ENCODE measurements at regions not wholly inside any gene's neighbourhood (a gene's known extent, or its start where the extent isn't known, plus 50 kb on each side); places are given as distances from the start of the nearest gene placed in this dataset.

DNA sequence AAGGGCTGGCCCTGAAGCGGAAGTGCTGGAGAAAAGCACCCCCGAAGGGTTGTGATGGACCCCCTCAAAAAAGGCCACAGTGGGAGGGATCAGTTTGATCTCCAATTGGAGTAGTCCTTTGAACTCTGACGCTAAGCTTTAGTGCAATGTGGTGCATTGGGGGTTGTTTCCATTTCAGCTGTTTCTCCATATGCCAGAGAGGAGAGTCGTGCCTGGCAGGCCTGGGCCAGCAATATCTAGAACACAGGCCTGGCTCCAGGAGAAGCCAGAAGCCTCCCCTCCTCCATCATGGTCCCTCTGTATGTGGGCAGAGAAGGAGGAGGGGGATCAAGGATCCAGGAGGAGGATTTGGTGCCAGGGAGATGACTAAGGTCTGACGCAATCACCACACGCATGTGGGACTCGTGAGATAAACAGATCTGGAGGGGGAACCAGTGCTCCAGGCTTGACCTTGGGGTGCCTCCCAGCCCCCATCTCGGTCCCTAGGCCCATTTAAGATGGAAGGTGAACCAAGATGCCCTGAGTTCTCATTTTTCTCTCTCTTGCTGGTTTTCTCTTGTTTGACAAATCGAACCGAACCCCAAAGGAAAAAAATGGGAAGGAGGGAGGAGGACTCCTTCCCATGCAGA is 517.4 kb upstream of the JARID2 start:
- no peak for DNase-seq

DNA sequence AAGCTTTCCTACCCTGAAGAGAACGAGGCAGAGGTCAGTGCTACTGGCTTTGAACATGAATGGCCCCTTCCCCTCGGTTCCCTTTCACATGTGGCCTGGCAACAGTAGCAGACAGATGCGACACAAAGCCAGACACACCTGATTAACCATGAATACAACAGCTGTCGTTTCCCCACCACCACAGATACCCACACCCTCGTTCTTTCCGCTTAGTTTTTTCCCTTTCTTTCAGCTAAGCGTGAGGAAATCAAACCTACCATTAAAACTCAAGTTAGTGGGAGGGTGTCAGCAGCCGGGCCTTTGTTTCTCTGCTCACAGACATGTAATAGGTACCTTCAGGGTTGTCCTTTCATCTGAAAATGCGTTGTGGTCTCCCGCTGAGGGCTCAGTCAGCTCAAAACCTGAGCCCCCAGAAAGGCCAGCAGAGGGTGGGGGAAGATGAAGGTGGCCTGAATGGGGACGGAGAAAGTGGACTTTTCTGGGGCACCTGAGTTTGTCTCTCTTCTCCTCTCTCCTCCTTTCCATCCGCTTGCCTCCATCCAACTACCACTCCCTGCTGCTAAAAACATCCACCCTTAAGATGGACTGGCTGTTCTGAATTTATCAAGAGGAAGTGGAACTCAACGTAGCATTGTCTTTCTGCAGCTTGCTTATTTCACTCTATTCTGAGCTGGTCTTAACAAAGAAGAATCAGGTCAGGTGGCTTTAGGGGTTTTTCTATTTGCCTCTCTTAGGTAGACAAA is 516.6 kb upstream of the JARID2 start:
- DNase-seq, result no peak

DNA sequence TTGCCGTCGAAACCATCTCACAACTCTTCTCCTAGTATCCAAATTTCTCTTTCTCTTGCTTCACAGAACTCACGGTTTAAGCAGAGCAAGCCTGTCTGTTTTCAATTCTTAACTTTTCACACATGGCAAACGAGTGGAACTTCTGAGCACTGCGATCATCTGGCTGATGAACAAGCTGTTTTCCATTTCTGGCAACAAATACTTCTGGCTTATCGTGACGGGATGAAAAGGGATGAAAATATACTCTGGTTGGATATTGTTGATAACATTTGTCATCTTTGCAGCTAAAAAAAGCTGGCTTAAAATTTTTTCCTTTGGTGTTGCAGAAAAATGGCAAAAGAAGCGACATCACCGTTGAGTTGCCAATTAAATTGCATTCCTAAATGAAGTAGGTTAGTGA is 515.2 kb upstream of the JARID2 start:
- no peak for DNase-seq

DNA sequence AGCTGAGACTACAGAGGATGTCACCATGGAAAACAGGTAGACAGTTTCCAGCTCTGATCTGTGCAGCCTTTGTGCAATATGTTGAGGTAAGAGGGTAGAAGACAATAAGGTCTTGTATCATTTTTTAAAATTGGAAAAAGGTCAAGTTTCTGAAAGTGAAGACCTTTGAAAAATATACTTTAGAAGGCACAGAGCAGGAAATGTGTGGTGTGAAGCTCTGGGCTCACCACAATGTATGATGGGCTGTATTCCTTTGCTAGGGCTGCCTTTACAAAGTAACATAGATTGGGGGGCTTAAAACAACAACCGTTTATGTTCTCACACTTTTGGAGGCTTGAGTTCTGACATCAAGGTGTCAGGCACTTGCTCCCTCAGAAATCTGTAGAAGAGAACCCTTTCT is 514.3 kb upstream of the JARID2 start:
- no peak for DNase-seq

DNA sequence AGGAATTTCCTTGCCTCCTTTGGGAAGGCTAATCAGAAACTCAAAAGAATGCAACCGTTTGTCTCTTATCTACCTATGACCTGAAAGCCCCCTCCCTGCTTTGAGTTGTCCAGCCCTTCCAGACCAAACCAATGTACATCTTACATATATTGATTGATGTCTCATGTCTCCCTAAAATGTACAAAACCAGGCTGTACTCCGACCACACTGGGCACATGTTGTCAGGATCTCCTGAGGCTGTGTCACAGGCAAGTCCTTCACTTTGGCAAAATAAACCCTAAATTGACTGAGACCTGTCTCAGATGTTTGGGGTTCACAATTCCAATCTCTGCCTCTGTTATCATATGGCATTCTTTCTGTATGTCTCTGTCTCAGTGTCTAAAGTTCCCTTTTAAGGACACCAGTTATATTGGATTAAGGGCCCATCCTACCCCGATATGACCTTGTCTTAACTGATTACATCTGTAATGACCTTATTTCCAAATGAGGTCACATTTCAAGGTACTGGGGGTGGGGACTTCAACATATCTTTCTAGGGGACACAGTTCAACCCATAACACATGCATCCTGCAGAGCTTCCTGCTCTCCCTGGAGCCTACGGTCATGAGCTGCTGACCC is 513.5 kb upstream of the JARID2 start:
- no peak for DNase-seq

DNA sequence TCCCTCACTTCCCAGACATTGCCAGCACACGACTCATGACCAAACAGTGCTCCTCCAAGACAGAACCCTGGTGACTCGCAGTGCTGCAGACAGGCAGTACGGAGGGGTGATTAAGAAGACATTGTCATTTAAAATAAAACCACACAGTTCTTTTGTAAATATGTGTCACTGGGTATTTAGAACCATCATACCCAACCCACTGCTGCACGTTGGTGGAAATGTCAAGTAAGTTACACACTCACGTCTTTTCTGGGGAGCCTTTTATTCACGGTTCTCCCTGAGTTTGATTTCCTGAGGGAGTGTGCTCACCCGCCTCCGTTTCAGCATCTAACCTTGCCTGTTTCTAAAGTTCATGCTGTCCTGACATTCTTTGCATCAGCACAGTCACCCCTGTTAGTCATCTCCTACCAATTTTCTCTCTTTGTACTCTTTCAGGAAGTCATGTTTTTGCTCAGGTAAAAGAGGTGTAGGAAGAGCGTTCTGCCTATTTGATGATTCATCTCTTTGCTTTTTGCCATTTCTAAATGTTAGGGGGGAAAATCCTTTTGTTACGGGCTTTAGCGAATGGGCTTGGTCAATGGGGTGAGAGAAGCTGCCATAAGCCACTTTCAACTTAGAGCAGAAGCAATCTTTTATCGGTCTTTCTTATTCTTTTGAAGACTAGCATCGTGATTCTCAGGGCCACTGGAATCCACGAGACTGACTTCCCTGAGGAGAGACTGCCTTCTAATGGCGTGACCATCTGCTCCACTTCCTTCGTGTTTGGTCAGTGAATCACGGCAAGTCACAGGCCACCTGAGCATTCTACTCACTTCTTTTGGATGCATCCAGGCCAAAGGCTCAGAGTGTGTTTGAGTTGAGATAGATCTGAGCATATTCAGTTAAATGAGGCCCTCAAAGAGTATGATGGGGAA is 512.8 kb upstream of the JARID2 start:
- DNase-seq, result no peak

DNA sequence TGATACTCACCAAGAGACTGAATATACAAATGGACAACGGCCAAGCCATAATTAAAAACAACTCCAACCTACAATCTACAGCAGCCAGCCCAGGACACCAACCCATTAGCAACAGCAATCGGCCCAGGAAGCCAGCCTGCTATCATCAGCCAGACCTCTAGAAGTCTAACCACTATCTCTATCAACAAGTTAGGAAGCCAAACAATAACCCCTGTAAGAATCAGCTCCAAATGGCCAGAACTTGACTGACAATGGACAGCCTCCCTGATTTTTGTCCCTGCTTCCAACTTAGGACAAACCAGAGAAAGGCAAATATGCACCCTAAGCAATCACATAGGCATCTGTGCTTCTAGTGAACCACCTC is 511.8 kb upstream of the JARID2 start:
- DNase-seq, result no peak

DNA sequence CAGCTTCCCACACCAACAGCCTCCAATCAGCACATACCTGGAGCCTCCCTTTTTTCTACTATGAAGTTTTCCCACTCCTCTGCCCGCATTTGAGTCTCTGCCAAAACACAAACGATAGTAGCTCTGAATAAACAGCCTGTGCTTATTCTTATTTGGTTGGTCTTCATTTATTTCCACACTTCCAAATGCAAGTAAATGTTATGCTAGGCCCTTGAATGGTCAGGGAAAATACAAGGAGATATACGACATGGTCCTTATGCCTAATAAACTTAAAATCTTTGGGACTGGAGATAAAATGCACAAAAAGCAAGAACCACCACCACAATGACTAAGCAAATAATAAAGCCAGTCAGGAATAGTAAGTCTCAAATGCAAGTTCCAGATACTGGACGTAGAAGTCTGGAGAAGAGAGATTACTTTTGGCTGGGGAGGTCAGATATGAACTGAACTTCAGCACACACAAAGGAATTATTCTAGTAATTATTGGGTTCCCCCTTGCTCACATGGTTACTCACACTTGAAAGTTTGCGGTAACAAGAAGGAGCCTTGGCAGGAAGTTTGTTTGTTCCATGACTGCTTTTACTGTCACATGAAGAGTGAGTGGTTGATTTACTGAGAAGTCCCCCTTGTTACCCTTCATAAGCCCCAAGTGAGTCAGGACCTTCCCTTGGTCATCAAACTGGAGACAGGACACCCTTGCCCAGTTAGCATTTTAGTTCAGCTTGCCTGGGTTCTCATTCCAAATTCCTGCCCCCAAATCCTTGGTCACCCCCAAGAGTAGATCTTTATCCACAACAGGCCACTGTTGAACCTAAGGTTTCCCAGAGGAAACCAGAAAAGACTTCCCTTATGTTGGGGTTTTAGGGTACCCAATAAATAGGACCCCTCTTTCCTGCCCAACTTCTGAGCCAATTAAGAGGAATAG is 511.2 kb upstream of the JARID2 start:
- DNase-seq, result peak; percentile 48

DNA sequence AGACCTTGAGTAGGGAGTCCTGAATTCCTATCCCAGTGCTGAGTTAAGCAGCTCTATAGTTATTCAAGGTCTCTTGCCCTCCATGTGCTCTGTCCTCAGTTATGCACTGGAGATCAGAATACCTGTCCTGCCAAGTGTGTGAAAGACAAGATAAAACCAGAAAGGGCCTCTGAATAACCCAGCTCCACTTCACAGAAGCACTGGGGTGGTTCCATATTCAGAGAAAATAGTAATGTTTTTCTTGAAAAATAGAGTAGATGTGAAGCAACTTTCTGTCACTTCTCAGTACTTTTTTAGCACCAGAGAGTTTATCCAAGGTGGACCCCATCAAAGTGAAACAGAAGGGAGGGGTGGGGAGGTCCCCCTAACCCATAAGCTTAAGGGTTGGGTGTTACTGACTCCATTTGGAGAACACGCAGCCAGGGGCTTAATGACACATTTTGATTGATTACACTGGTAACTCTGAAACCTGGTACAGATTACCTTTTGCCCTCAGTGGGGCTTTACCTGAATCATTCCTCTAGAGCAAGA is 509.8 kb upstream of the JARID2 start:
- no peak for DNase-seq

DNA sequence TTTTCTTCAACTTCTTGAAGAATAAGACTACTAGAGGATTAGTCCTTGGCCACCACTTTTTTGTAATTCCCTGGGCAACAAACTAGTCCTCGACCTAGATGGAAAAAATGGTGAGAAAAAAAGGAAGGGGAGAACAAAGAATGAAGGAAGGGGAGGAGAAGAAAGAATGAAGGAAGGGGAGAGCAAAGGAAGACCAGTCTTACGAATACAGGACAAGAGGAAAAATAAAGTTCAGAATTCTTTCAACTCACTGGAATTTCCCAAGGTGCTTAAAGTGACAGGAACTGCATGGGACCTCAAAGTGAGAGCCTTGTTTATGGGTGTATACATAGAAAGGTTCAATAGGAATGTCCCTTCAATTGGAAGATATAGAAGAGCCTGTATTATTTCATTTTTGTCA is 509.3 kb upstream of the JARID2 start:
- no peak for DNase-seq

DNA sequence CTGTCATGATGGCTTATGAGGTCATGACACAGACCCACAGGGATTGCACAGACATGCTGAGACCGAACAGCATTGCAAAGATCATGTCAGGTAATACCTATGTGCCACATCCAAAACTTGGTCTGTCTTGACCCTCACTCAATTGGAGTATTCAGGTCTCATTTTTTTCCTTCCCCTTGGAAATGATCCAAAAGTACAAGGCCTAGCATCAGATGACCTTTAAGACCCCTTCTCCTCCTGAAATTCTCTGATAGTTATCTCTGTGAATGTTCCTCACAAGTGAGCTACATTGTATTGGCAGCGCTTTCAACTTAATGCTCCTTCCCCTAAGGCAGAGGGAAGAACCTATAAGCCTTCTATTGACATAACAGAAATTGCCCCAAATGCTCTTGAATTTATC is 507.4 kb upstream of the JARID2 start:
- DNase-seq, result no peak

DNA sequence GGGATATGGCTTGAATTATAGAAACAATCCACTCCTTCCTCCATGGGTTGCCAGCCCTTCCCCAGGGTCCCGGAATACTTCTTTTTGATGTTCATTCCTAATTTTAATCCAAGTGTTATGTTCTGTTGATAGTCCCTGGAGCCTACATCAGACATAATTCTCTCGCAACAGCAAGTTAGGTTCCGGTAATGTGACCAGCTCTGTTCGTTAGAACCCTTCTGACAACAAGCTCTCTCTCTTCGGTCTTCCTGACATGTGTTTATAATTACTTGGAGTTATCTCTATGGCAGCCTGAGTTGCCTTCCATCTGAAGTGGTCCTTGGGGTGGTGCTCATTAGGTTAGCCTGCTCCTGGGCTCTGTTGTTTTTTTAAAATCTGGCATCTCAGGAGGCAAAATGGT is 506.9 kb upstream of the JARID2 start:
- no peak for DNase-seq

DNA sequence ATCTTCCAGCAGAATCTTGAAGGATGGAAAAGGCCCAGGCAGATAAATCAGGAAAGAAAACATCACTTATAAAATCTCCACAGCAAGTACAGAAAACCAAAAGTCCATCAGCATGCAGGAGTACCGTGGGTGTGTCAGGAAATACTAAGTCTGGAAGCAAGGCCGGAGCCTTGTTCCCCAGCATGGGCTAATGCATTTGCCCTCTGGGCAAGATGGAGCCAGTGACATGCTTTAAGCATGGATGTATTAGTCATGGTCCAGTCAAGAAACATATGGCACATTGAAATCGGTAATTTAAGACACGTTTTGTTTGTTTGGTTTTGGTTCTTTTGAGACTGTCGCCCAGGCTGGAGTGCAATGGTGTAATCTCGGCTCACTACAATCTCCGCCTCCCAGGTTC is 506.0 kb upstream of the JARID2 start:
- DNase-seq, result no peak

DNA sequence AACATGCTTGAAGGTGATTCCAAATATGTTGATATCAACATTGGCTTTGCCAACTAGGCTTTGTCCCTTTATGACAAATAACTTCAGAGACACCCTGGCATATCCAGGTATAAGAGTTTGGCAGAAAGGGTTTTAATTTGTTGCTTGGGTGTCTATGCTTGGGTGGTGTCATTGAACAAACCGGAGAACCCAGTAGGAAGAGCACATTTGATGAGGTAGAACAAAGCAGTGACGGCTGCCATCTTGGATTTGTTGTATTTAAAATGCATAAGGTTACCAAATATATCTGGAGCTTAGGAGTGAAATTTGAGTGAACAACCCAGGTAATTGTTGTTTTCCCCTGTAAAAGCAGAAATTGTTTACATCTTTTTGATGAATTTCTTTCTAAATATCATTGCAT is 503.7 kb upstream of the JARID2 start:
- DNase-seq, result no peak

DNA sequence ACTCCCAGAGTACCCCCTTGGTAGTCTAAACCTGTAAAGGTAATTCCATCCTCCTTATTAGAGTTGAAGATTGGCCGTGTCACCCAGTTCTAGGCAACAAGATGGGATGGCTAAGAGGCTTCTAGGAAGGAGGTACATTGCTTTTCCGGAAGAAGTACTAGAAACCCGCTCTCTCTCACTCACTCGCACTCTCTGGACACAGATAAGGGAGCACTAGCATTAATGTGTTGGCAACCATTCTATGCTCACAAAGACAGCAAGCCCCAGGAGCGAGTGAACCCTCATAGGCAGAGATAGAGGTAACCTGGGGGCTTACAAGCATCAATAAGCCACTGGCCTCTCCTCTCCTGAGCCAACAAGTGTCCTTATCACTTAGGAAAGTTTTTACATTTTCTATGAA is 503.2 kb upstream of the JARID2 start:
- no peak for DNase-seq

DNA sequence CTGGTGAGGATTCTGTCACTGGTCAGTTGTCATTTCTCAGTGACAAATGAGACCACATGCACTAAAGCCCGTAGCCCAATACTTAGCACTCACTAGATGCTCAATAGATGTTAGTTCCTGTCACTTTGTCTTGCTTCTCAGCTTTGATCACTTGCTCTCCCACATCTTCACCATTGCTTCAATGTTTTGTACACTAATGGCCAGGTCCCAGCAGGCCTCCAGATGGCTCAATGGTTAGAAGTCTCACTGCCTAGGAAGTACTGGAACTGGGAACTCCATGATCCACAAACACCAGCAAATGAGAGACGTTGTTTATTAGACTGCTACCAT is 502.8 kb upstream of the JARID2 start:
- no peak for DNase-seq

DNA sequence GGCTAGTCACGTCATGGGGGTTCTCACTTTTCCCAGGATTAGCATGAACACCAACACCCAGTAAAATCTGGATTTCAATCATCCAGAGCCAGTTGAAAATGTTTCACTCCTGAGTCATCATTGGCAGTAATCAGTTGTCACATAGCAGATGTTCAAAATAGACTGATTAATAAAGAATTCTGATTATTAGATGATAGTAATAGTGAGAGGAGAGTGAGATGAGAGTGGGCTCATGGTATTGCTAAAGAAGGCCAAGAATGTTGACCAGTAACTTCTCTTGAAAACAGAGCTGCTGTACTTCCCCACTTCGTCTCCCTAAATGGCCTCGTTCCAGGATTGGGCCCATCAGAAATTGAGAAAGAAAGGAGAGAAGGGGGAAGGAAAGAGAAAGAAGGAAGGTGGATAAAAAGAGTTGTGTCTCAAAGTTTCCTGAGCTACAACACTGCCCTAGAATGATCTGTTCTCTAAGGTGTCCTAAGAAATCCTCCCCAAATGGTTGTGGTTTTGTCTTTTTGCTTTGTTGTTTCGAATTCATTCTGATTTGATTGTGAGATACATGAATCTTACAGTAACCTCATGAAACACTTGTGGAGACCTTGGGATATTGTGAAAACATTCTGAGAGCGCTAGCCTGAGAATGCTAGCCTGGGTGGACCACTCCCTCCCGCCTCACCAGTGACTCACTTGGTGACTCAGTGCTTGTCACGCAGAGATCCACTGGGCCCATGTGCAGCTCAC is 502.2 kb upstream of the JARID2 start:
- peak; percentile 30 for DNase-seq

DNA sequence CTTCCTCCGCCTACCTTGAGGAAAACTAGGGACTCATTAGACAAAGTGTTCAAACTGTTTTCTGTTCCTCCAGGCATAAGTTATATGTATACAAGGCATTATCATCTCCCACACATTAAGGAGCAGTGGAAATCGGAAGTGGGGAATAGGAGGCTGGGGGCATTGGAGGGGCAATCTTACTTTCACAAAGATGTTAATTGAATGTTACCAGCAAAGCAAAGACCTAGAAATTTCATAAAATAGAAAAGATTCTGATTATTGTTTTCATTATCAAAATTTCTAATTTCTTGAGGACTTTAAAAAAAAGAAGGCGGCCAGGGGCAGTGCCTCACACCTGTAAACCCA is 501.7 kb upstream of the JARID2 start:
- no peak for DNase-seq

DNA sequence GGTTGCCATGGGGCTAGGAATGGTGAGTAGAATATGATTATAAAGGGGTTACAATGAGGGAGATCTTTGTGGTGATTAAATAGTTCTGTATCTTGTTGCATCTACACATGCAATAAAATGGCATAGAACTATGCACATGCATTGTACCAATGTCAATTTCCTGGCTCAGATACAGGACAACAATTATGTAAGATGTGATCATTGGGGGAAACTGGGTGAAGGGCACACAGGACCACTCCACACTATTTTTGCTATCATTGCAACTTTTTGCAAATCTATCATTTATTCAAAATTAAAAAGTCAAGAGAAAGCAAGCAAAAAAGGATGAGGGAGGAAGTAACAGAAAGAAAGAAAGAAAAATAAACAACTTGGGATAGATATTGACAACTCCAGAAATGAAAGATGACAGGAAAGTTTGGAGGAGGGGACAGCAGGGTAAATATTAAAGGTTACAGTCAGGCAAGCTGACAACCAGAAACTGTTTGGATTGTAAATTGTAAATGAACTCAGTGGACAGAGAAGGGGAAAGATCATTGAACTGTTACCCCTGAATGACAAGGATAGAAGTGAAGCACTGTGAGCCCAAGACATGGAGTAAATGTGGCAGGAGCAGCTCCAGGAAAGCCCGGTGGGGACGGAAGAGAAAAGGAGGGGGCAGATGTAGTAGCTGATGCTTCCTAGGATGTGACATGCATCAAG is 499.6 kb upstream of the JARID2 start:
- no peak for DNase-seq

DNA sequence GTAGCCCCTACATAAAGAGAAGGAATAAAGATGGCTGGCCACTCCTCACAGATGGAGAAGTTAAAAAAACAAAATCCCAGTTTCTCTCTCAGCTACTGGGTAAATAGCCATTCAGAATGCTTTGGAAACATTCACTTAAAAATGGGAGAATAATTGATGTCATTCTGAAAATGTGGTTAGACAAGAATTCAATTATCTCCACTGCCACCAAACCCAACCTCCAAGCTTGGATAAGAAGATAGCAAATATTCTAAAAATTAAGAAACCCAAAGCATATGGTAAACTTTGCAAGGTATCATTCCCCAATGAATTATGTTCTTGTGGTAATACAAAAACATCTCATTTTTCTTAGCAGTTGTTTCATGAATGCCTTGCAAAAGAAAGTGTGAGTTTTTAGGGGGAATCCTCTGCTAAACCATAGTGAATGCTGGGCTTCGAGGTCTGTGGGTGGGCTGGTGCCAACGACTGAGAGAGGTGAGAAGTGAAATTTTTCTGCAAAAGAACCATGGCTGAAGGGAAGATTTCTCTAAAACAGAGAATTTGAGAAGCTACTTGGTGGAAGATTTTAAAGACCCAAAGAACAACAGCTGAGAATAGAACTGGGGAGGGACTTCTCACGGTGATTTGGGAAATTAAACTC is 497.9 kb upstream of the JARID2 start:
- no peak for DNase-seq

DNA sequence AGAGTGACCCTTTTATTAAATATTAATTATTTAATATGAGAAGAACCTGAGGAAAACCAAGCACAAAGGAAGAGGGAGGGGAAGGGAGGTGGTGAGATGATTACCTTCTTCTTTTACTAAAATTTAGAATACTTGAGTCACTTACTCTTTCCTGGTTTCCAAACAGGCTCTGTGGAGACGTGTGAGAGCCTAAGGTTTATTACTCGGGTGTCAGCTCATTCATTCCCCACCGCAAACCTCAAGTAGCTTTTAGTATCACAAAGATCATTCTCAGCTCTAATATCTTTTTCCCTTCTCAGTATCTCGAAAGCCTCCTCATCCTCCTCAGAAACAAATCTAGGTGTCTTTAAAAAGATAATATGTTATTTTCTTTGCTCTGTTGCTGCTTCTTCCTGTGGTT is 497.2 kb upstream of the JARID2 start:
- no peak for DNase-seq

Data from CD4-positive, alpha-beta T cell treated with Interleukin-21 for 1 hour (primary cell).